HepG2 (cell line): ENCODE measurements at regions not wholly inside any gene's neighbourhood (a gene's known extent, or its start where the extent isn't known, plus 50 kb on each side); places are given as distances from the start of the nearest gene placed in this dataset.

ENCODE experiments used
- ATAC-seq: fragments of 200-7000 bp; cut with Tn5 transposase; 3 replicates; pipeline ENCODE4 v1.9.1; 2020; ENCODE audit warnings: mild to moderate bottlenecking, moderate library complexity
- BruUV-seq: library from RNA; stranded (reverse); fragments of 400-500 nt; replicated peaks from 2 replicates; lab custom pipeline; 2021; lab: Mats Ljungman, UMichigan
- CTCF ChIA-PET: fragments of 300-600 bp; formaldehyde crosslinking; extraction: SDS; loops from one replicate; lab custom pipeline; 2021; ENCODE audit warnings: low total read pairs, inconsistent platforms, low intra/inter-chr PET ratio; lab: Yijun Ruan, JAX
- POLR2A ChIA-PET: fragments of 350-600 bp; sonication (Branson Sonifier 250); formaldehyde crosslinking; loops from one replicate; lab custom pipeline; 2020; ENCODE audit warnings: antibody characterized with exemption, inconsistent platforms; lab: Yijun Ruan, JAX
- DNase-seq: peaks from one replicate; pipeline ENCODE4 v3.0.0-alpha.2; 2015; ENCODE audit warnings: low spot score
- FAIRE-seq: peaks from 3 replicates; lab custom pipeline; 2011; peaks lifted over from hg19 to GRCh38; lab: Jason Lieb, UNC
- H2AFZ ChIP-seq: one replicate; pipeline ENCODE4 v1.6.1; 2011; ENCODE audit warnings: low read length, inconsistent platforms
- H3K27ac ChIP-seq: fragments of 300-600 bp; 3 replicates; pipeline ENCODE4 v1.8.0; 2011; ENCODE audit warnings: mixed run types, mild to moderate bottlenecking, mixed read lengths, low read length, inconsistent platforms; ENCODE audit not compliant: insufficient read depth; ENCODE audit errors: extremely low read length
- H3K27me3 ChIP-seq, 2 experiments: fragments of 200-600 bp in 1 of 2; 2 replicates in 1 of 2; 3 replicates in 1 of 2; pipeline versions ENCODE4 v1.6.0 to v1.8.0; 2011; ENCODE audit warnings: low read length in 2 of 2, mild to moderate bottlenecking in 2 of 2, moderate library complexity in 2 of 2, inconsistent platforms in 1 of 2; ENCODE audit not compliant: insufficient read depth in 2 of 2, control insufficient read depth in 1 of 2
- H3K36me3 ChIP-seq, 2 experiments: fragments of 200-600 bp in 1 of 2; replicated peaks in 1 of 2; 2 replicates in 1 of 2; 3 replicates in 1 of 2; pipeline versions ENCODE4 v1.5.1 to v1.8.0; 2011; ENCODE audit warnings: low read length in 2 of 2, inconsistent platforms in 1 of 2; ENCODE audit not compliant: insufficient read depth in 2 of 2, control insufficient read depth in 1 of 2
- H3K4me1 ChIP-seq: 2 replicates; pipeline ENCODE4 v1.5.1; 2012; ENCODE audit warnings: low read length, inconsistent platforms; ENCODE audit not compliant: insufficient read depth
- H3K4me2 ChIP-seq: 2 replicates; pipeline ENCODE4 v1.6.0; 2011; ENCODE audit warnings: low read depth, low read length, inconsistent platforms
- H3K4me3 ChIP-seq, 3 experiments: fragments of 200-600 bp in 1 of 3; sonication (generic), shearing (Covaris generic) in 1 of 3; replicated peaks in 1 of 3; 2 replicates each; pipeline ENCODE4 v1.5.1; 2011 to 2016; ENCODE audit warnings: low read length in 3 of 3, inconsistent platforms in 2 of 3, low read depth in 2 of 3, mild to moderate bottlenecking in 2 of 3, control low read depth in 1 of 3, mixed read lengths in 1 of 3; ENCODE audit not compliant: insufficient read depth in 1 of 3
- H3K79me2 ChIP-seq: one replicate; pipeline ENCODE4 v1.6.1; 2011; ENCODE audit warnings: low read length, inconsistent platforms; ENCODE audit not compliant: insufficient read depth
- H3K9ac ChIP-seq: 2 replicates; pipeline ENCODE4 v1.6.0; 2011; ENCODE audit warnings: mild to moderate bottlenecking, low read depth, low read length, inconsistent platforms; ENCODE audit not compliant: insufficient read depth
- H3K9me3 ChIP-seq: 2 replicates; pipeline ENCODE4 v1.5.1; 2012; ENCODE audit warnings: mild to moderate bottlenecking, low read length
- H4K20me1 ChIP-seq: 2 replicates; pipeline ENCODE4 v1.6.0; 2011; ENCODE audit warnings: inconsistent platforms, mild to moderate bottlenecking, low read length, moderate library complexity; ENCODE audit not compliant: insufficient read depth
- ESRRA ChIP-seq: sonication (generic); formaldehyde crosslinking; IDR thresholded peaks from 2 replicates; pipeline ENCODE4 v1.5.1; 2020; ENCODE audit warnings: mild to moderate bottlenecking, low read depth, missing genetic modification reagents
- GABPB1 ChIP-seq: IDR thresholded peaks from 2 replicates; pipeline ENCODE4 v1.6.1; 2016; ENCODE audit warnings: mild to moderate bottlenecking, missing genetic modification reagents, moderate library complexity, missing compliant biosample characterization
- PAXIP1 ChIP-seq: sonication (generic); formaldehyde crosslinking; conservative IDR thresholded peaks from 2 replicates; pipeline ENCODE4 v1.4.0; 2020; ENCODE audit warnings: mild to moderate bottlenecking, missing genetic modification reagents, moderate library complexity
- PITX1 ChIP-seq: sonication (generic); formaldehyde crosslinking; IDR thresholded peaks from 2 replicates; pipeline ENCODE4 v1.5.1; 2020; ENCODE audit warnings: mild to moderate bottlenecking, missing genetic modification reagents
- RORA ChIP-seq: sonication (generic); formaldehyde crosslinking; IDR thresholded peaks from 2 replicates; pipeline ENCODE4 v1.5.0; 2020; ENCODE audit warnings: mild to moderate bottlenecking, missing genetic modification reagents, moderate library complexity
- RXRA ChIP-seq: sonication (generic); formaldehyde crosslinking; IDR thresholded peaks from 2 replicates; pipeline ENCODE4 v1.5.1; 2020; ENCODE audit warnings: missing genetic modification reagents
- YEATS2 ChIP-seq: sonication (generic); formaldehyde crosslinking; IDR thresholded peaks from 2 replicates; pipeline ENCODE4 v1.4.0; 2020; ENCODE audit warnings: missing genetic modification reagents, borderline replicate concordance
- ZBTB34 ChIP-seq: sonication (generic); formaldehyde crosslinking; IDR thresholded peaks from 2 replicates; pipeline ENCODE4 v1.8.0; 2022; ENCODE audit warnings: mild to moderate bottlenecking, missing genetic modification reagents
- ZFP82 ChIP-seq: sonication (generic); formaldehyde crosslinking; IDR thresholded peaks from 2 replicates; pipeline ENCODE4 v1.5.1; 2020; ENCODE audit warnings: mild to moderate bottlenecking, missing genetic modification reagents, borderline replicate concordance
- ZNF24 ChIP-seq: fragments of 450-650 bp; IDR thresholded peaks from 2 replicates; pipeline ENCODE4 v1.6.1; 2017; ENCODE audit warnings: antibody characterized with exemption, mild to moderate bottlenecking
- ZNF253 ChIP-seq: sonication (generic); formaldehyde crosslinking; IDR thresholded peaks from 2 replicates; pipeline ENCODE4 v1.8.0; 2022; ENCODE audit warnings: mild to moderate bottlenecking, missing genetic modification reagents, borderline replicate concordance
- ZNF550 ChIP-seq: sonication (generic); formaldehyde crosslinking; IDR thresholded peaks from 2 replicates; pipeline ENCODE4 v1.4.0; 2020; ENCODE audit warnings: mild to moderate bottlenecking, missing genetic modification reagents, borderline replicate concordance
- WGBS: methylation state at CpG from one replicate; pipeline ENCODE4 v1.1.6; 2017; ENCODE audit warnings: low lambda C conversion rate; 5-methylcytosine and 5-hydroxymethylcytosine counted together
- in situ Hi-C: cut with HindIII; loops from 2 replicates; pipeline ENCODE4 v1.10.0; 2017; ENCODE audit warnings: low pct_unique_long_range_greater_than_20kb; ENCODE audit not compliant: extremely low pct_ligation_motif_present
- intact Hi-C: fragments of 100-400 bp; cut with micrococcal nuclease; formaldehyde crosslinking; loops from one replicate; pipeline ENCODE4 v1.10.0; 2022; ENCODE audit not compliant: unreplicated experiment

- H3K36me3 ChIP-seq: no peaks in the 10 kb centered on the region
- ChIA-PET POLR2A (no interaction called here), CTCF (no interaction called here)
- H3K27ac ChIP-seq: no peak overlapping the region
- in situ Hi-C loops: no loop called here
- H3K9me3 ChIP-seq: no peaks in the 10 kb centered on the region
- no peak overlapping the region for H3K9ac ChIP-seq
- ATAC-seq (no peak), FAIRE-seq (no peak)
- WGBS: 27% methylated on average over 3 of the region's 3 CpGs
- no peak overlapping the region for H2AFZ ChIP-seq
- BruUV-seq: no TSS peak
- TF ChIP-seq GABPB1 (CRISPR knock-in tag) (no peak), ZNF550 (no peak), ESRRA (no peak), ZNF253 (CRISPR knock-in tag) (no peak), RORA (CRISPR knock-in tag) (no peak)
- TF ChIP-seq, all 625 proteins: peak for 0
- no peaks in the 10 kb centered on the region for H4K20me1 ChIP-seq
- no peak overlapping the region for H3K4me3 ChIP-seq
- intact Hi-C loops: no loop called here
- peaks cover 0 to 15% of the 10 kb centered on the region in 2 experiments; a peak in 2 of 5 replicates for H3K27me3 ChIP-seq
- no peak for DNase-seq
- H3K4me1 ChIP-seq: peaks cover 11% of the 10 kb centered on the region; the same call in 1 of the 2 replicates
- H3K4me2 ChIP-seq: no peak overlapping the region
- H3K79me2 ChIP-seq: no peaks in the 10 kb centered on the region
Measured at GRCh38 chr10:43851030-43851429, 202.3 kb upstream of the ZNF32 start.

GRCh38 chr10:43849551-43849950, 200.9 kb upstream of the ZNF32 start:
- Histone ChIP-seq H3K4me1 (peaks cover 11% of the 10 kb centered on the region; the same call in 1 of the 2 replicates), H3K79me2 (no peaks in the 10 kb centered on the region), H3K27me3 (peaks cover 0 to 12% of the 10 kb centered on the region in 2 experiments; a peak in 2 of 5 replicates), H3K9ac (no peak overlapping the region), H4K20me1 (no peaks in the 10 kb centered on the region), H3K27ac (no peak overlapping the region), H3K4me2 (no peak overlapping the region), H2AFZ (no peak overlapping the region), H3K36me3 (no peaks in the 10 kb centered on the region), H3K9me3 (no peaks in the 10 kb centered on the region), H3K4me3 (no peak overlapping the region)
- ChIA-PET CTCF (no interaction called here), POLR2A (no interaction called here)
- intact Hi-C loops: no loop called here
- ATAC-seq (no peak), DNase-seq (no peak), FAIRE-seq (no peak)
- in situ Hi-C loops: no loop called here
- WGBS: 89% methylated on average over 3 of the region's 3 CpGs
- no TSS peak for BruUV-seq
- TF ChIP-seq ZFP82 (CRISPR knock-in tag) (no peak), PAXIP1 (CRISPR knock-in tag) (no peak), PITX1 (CRISPR knock-in tag) (no peak), RXRA (CRISPR knock-in tag) (no peak), YEATS2 (CRISPR knock-in tag) (no peak), ZNF24 (no peak), ZBTB34 (CRISPR knock-in tag) (no peak)
